NOMO-1 treated with DMSO at 0.1 percent for 48 hours (cell line): ENCODE measurements at regions not wholly inside any gene's neighbourhood (a gene's known extent, or its start where the extent isn't known, plus 50 kb on each side); places are given as distances from the start of the nearest gene placed in this dataset.

Experiments used
- DNase-seq: peaks from one replicate; lab custom pipeline; 2025; ENCODE audit not compliant: unreplicated experiment; lab: John Stamatoyannopoulos, UW

DNA sequence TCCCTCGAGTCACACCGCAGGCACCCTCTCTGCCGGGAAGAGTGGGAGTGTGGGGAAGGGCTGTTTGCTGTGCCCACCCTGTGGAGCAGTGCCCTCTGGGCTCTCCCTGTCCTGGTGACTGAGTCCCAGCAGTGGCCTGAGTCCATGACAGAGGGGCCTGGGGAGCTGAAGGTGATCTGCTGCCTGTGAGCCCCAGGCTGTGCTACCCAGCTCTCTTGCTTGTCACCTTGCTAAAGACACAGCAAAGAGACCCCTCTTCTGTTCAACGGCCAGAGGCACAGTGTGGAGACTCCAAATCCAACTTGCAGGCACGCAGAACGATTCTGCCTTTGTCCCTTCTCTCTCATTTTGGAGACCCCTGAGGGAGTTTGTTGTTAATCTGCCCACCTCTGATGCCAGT lies 232.6 kb downstream of the OPA1 start:
- no peak for DNase-seq

DNA sequence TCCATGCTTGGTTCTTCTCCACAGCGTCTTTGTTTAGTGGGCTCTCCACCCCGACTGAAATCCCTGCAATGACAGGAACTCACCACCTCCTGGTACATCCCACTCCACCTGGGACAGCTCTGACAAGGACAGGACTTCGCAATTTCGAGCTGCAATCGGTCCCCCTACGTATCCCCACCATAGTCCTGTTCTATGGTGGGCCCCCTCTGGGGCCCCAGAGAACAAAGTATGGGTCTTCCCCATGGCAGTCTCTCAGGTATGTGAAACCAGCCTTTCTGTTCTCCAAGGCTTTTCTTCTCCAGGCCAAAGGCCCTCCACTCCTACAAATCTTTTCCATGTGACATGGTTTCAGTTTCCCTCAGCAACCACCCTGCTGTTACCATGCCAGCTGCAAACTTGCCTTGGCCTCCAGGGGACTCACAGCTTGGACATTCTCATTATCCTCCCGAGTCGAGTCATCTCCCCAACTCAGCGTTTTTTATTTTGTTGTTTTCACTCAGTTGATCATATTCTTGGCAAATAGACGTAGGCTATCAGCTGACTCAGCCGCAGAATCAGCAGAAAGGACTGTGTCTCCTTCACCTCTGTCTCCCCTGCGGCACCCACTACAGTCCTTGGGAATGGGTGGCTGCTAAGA lies 233.3 kb downstream of the OPA1 start:
- DNase-seq: no peak

DNA sequence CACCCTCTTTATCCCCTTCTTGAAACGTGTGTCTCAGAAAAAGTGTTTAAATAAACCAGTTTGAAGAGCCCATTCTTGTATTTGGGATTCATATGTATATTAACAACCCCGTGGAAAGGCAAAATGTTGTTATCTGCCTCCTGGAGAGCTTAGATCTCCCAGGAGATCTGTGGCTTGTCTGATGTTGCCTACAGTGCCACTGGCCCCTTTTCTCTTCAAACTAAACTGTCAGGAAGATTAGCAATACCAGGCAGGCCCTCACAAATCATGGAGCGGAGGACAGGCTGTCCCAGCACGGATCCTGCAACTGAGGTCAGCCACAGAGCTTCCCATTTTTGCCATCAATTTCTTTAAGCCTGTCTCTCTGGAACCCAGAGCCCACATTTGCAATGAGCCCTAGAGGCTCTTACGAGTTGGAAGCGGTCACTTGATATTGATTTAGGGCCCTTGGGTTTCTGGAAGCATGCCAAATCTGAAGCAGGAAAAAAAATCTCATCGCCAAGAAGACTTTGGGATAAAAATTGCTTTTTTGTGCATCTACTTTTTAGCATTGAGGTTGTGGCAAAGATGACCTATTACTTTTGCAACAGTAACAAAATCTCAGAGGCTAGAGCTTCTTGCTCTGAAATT lies 234.1 kb downstream of the OPA1 start:
- no peak for DNase-seq

DNA sequence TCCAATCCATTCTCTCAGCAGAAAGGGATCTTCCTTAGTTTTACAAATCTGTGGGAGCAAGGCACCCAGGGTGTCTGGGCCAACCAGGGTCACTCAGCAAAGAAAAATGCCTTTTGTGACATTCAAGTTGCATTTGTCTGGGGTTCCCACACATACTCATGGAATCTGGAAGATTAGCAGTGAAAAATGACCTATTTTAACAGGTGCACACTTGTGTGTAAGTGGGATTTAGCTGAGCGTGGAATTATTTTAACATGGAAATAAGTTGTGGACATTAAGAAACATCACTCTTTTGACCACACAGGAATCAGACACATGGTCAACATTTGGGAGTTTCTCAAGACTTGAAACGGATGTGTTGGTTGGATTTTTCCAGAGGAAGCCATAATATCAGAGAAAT lies 234.9 kb downstream of the OPA1 start:
- no peak for DNase-seq

DNA sequence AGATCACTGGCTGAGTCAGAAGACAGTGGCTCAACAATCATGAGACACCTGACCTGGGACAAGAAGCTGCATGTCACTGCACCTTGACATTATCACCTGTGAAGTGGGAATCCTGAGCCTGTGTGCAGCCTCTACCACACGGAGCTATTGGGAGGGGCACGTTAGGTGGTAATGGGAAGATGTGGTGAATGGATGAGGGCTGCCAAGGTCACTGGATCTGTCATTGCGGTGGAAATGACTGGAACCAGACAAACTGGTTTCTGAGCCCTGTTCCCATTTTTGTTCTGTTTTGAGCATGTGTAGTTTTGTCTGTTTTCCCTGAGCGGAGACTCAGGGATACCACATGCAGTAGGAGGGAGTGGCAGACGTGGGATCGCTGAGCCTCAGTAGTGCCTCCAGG lies 235.5 kb downstream of the OPA1 start:
- DNase-seq: no peak

DNA sequence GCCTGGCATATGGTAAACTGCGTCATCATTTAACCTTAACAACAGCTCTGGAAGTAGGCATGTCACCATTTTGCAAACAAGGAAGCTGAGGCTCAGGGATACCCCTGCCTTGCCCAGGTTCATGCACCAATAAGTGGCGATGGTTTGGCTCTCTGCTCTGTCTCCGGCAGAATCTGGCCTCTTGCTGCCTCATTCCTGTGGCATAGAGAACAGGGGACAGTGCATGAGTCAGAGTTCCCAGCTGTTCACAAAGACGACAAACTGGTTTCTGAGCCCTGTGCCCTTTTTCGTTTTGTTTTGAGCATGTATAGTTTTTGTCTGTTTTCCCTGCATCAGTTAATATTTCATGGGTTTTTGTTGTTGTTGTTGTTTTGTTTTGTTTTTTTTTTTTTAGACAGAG lies 236.8 kb downstream of the OPA1 start:
- no peak for DNase-seq

DNA sequence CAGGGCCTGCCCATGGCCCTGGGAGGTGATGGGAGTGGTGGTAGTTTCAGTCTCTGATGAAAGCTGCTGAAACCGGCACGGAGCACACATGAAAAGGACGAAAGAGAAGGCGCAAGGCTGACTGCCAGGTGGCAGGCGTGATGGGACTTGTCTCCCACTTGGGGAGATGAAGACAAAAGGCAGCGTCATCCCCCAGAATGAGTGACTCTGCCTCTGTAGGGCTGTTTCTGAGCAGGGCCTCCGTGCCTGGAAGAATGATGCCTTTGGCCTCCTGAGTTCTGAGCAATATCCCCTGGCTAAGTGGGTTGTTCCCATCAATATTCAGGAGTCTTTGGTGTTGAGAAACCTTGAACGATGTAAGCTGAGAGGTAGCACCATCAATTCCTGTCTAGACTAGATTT lies 237.8 kb downstream of the OPA1 start:
- DNase-seq: no peak

DNA sequence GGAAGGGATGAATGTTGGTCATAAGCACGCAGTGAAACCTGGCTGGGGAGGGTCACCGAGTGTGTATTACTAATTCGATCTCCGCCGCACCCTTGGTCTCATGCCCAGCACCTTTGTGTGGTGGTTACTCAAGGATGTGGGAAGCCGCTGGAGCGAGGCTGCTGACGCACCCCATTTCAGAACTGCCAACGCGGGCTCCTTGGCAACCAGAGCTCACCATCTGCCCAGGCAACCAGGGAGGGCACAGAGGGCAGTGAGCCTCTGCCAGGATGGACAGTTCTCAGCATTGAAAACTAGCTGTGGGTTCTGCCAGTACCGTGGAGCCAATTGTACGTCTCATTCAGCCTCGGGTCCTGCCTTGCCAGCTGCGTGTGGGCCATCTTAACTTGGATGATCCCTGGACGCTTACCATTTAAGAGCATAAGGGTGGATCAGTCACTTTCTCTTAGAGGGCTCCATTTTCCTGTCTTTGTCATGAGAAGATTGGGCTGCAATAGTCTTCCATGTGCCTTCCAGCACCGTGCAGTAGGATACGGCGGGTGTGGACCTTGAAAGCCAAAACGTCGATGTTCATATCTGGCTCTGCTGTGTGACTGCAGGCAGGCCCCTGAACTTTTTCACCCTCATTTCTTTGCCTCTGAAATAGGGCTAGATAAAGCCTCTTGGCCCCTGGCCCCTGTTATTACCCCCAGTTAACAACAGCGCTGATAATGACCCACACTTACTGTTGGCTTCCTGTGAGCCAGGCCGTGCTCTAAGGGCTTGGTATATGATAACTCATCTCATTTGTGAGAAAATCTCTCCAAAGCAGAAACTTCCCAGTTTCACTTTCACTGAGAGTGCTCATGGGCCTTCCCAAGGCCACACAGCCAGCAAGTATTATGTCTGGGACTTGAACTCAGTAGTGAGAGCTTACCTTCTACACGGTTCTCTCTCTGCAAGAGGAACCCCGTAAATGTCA lies 238.8 kb downstream of the OPA1 start:
- peak; percentile 89 for DNase-seq

DNA sequence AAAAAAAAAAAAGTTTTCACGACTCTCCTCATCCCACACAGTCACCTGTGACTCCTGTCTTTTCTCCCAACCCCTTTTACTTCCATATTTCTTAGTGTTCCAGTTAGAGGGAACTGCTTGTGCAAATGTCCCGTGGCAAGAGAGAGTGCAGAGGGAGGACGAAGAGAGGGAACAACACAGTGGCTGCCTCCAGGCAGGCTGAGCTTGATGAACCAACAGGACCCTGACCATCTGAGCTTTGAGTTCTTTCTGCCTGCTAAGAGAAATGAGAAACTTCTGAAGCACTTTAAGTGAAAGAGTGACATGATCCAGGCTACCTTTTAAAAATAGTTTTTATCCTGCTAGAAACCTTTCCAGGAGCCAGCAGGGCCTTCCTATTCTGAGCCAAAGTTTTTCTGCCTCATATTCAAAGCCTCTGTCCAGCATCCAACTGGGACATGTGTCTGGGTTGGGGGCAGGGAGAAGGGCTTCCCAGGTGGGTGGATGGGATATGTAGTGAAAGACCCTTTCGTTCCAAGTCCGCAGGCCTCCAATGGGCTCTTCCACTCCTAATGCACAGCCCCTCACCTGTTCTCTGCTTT lies 239.9 kb downstream of the OPA1 start:
- DNase-seq: no peak

DNA sequence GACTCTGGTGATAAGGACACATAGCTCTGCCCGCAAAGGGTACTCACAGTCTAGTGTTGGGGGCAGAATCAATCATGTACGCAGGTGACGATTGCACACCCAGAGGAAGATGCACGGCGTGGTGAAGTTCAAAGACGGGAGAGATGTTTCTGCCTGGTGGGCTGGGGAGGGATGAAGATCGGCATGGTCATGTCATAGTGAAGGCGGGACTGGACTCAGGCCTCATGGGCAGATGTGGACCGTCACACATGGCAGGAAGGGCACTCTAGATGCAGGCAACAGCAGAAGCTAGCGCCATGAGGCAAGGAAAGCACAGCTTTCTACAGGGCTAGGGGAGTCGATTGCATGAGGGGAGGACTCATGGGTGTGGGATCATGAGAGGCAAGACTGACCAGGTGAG lies 240.6 kb downstream of the OPA1 start:
- no peak for DNase-seq

DNA sequence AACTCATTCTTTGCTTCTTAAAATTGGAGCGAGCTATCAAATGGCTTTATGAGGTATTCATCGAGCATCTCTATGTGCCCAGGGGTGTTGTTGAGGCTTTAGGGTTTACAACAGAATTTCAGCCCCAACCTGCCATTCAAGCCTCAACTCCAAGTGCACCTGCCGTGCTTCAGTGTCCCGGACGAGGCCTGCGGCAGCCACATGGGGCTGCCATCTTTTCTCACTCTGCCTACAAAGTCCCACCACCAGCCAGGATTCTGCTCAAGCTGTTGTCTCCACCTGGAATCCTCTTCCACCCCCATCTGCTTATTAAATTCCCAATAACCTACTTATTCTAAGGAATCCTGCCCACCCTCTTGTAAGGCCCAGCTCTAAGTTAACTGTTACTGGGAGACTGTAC lies 242.4 kb downstream of the OPA1 start:
- DNase-seq: no peak

DNA sequence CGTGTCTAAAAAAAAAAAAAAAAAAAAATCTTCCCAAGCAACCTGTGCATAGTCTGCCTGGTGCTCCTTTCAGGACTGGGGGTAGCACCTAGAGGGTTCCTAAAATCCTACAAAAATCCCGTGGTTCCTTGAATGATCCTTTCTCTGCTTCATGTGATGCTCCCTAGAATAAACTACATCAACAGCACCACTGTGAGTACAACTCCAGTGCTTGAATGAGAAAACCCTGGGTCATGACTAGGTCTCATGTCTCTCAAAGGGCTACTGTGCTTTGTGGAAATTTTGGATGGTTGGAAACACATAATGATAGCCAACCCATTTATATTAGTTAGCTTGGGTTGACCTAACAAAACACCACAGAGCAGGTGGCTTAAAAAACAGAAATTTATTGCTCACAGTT lies 243.5 kb downstream of the OPA1 start:
- DNase-seq: no peak

DNA sequence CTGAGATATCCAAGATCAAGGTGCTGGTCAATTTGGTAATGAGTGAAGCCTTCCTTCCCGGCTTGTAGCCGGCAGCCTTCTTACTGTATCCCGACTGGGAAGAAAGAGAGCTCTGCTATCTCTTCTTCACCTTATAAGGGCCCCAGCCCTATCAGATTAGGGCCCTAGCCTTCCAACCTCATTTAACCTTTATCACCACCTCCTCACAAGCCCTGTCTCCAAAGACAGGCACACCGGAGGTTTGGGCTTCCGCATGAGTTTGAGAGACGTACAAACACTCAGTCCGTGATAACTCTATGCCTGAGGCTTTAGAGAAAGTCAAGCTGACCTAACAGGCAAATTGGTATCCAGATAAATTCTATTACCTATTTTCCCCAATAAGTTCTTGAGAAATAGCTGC lies 243.9 kb downstream of the OPA1 start:
- DNase-seq: no peak

DNA sequence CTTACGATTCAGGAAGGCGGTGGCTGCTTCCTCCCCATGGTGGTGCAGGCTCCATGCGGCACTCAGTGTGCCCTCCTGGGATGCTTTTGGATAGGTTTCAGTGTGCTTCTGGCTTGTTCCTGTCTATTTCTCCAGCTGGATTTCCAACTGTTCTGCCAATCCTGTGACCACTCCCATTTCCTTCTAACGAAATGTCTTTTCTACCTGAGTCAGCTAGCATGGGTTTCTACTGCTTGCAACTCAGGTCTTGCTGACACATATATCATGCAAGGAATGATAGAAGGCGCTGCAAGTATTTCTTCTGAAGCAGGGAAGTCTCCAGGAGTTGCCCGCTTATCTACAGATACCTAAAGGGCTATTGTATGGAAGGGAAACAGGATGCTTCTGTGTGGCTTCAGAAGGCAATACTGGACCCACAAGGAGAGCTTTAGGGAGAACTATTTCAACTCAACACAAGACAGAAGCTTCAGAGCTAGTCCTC lies 244.4 kb downstream of the OPA1 start:
- DNase-seq: no peak

DNA sequence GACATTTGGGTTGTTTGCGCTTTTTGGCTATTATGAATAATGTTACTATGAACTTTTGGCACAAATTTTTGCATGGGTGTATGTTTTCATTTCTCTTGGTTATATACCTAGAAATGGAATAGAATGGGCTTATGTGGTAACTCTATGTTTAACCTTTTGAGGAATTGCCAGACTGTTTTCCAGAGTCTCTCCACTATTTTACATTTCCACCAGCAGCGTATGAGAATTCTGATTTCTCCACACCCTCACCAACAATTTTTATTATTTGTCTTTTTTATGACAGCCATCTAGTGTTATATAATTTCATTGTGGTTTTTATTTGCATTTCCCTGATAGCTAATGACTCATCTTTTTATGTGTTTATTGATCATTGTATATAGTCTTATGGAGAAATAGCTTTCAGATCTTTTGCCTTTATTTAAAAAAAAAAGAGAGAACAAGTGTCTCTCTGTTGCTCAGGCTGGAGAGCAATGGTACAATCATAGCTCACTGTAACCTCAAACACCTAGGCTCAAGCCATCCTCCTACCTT lies 247.2 kb downstream of the OPA1 start:
- no peak for DNase-seq

DNA sequence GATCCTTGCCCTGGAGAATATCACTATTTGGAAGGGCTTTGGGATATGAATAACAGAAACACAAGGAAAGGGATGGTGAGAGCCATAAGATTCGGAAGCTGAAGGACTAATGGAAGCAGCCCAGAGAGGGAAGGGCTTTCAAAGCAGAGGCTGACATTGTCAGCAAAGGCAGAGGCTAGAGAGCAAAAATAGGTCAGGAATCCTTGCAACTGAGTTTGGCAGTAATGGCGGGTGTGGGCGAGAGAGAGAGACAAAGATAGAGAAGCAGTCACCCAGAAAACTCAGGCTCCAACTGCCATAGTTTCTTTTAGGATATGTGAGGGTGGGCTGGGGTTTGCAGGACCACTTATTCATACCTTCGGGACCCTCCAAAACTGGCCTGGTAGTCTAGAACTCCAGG lies 248.6 kb downstream of the OPA1 start:
- DNase-seq: no peak

DNA sequence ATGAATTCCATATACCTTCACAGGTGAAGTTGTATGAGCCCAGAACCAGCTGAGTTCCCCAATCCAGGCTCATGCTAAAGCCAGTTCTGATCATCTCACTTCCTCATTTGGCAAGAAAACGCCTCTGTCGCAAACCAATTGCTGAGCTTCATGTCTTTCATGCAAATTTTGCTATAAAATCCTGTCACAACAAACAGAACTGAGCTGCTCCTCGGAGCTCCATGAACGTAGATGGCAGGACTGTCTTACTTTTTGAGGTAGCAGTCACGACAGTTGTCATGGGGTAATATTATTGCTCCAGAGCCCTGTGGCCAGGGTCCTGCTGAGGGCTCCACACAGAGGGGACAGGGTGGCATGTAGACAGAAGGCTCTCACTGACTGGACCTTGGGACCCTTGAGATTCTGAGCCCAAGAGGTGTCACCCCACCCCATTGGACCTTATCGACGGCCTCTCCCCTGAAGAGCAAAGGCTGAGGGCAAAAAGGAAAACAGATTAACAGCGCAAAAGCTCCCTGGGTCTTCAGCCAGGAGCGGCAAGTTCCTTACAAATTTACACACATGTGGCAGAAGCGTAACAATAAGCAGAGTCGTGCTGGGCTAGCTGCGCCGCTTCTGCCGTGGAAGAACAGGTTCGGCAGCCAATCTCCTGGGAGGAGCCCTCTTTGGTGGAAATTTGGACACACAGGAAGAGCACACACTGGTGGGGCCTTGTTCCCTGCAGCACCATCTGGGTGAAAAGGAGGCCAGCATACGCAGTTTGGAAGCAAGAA lies 249.2 kb downstream of the OPA1 start:
- peak; percentile 99 for DNase-seq

DNA sequence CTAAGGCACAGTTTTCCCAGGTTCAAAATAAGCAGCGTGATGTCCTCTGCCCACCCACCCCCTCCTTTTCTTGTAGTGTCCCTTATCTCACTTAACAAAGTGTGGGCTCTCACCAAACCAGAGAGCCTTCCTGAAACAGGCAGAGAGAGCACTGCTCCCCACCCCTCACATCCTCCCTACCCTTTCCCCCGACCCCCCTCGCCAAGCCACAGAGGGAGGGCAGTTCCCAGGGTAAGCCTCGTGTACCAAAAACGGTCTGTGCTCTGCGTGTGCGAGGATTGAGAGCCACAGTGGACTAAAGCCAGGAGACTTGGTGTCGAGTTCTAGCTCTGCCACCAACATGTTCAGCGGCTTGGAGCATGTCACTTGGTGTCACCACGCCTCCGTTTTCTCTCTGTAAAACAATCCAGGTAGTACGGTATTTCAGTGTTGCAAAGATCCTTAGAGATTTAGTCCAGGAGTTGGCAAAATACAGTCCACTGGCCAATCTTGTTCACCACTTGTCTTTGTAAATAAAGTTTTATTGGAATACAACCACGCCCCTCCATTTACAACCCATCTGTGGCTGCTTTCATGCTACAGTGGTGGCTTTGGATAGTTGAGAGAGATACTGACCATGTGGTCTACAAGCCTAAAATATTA lies 249.9 kb downstream of the OPA1 start:
- DNase-seq: no peak

DNA sequence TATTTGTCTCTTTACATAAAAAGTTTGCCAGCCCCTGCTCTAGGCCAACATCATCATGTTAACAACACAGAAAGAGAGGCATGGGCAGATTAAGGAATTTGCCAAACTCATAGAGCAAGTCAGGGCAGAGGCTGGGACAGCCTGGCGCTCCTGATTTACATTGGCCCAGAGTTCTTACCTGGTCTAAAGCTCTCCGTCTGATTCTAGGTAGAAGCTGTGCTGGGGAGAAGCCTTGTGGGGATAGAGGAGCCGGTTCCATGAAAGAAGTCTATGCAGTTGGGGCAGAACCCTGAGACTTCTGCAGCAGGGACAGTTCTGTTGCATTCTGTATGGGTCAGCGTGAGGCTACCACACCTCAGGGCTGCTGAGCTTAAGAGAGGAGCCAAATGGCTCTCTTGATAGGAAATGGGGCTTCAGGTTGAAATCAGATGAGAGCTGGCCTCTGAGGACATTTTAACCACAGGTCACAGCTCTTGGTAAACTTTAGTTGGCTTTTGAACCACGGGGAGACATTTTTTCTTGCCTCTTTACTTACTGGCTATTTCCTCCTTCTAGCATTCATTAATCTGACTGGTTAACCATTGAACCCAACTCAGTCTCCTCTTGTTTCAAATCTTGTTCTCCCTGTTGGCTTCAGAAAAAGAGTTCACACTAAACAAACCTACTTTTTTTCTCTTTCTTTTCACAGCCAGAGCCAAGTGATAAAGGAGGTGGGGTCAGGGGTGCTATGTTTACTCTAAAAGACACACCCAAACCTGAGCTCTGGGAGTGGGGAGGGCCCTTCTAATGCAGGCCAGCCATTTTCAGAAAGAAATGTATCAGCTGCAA lies 250.7 kb downstream of the OPA1 start:
- DNase-seq: no peak
